GM18867 (cell line): ENCODE measurements at regions not wholly inside any gene's neighbourhood (a gene's known extent, or its start where the extent isn't known, plus 50 kb on each side); places are given as distances from the start of the nearest gene placed in this dataset.
"Not testable (repeated sequence)": the region's sequence is repeated elsewhere in the genome, so short reads cannot be mapped to it uniquely, and the experiment has no call there.

Experiments used
- ATAC-seq: cut with Tn5 transposase; IDR thresholded peaks from one replicate; pipeline ENCODE4 v1.9.1; 2021; ENCODE audit warnings: mild to moderate bottlenecking, moderate library complexity; ENCODE audit not compliant: unreplicated experiment

DNA sequence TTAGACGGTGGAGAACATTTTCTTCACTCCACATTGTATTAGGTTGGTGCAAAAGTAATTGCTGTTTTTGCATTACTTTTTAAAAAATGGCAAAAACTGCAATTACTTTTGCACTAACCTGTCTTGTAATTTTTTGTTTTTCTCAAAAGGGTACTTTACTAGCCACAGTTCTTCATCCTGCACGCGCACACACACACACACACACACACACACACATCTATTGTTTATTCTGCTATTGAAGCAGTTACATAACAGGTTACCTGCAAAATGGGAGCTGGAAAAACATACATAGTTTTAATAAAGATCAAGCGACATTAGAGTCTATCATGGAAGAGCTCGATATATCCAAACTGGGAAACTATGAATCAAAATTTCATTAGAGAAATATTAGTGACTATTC, 235.2 kb downstream of the SIM1 start:
- no peak for ATAC-seq

DNA sequence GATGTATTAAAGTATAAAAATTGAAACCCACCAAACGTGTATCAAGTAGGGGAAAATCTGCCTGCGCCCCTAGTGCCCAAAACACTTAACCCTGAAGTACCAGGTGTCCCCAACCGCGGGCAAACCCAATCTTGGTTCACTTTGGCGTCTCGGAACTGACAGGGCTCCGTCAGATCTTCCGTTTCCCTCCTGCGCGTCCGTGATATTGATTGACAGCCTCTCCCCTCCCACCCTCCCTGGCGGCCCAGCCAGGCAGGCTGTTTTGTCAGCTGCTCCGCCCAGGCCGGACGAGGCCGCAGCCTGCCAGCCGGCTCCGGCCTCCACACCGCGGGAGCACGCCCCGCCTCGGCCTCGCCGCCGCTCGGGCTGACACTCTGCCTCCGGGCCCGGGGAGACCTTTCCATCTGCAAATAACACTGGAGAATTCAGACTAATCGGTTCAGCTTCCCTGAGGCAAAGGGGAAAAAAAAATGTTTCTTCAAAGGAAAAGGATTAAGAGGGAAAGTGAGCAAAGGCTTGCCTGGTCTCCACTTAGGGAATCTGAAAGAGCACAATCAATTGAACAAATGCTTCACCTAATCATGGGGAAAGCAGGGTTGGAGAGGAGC, 234.9 kb upstream of the MCHR2 start:
- peak; percentile 99 for ATAC-seq

DNA sequence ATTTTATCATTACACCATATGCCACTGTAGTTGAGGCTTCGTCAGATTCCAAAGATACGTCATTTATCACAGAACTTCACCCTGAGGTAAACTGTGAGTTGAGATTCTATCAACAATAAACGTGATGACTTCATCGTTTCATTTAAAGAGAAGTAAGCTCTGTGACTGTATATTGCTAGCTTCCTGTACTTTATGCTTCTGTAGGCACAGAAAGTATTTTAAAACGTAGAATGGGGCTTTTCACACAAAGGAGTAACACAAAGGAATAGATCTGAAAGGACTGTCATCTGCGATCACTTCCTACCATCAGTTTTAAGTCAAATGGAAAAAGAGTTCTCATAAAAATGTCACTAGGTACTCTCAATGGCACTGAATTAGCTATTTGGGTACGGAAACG, 234.4 kb upstream of the MCHR2 start:
- ATAC-seq: peak; percentile 15

DNA sequence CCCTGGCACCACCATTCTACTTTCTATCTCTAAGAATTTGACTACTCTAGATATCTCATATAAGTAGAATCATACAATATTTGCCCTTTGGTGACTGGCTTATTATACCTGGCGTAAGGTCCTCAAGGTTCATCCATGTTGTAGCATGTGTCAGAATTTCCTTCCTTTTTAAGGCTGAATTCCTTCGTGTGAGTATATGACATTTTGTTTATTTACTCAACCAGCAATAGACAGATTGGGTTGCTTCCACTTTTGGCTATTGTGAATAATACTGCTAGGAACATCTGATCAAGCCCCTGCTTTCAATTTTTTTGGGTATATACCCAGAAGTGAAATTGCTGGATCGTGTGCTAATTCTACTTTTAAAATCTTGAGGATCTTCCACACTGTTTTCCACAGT, 232.8 kb upstream of the MCHR2 start:
- ATAC-seq: no peak

DNA sequence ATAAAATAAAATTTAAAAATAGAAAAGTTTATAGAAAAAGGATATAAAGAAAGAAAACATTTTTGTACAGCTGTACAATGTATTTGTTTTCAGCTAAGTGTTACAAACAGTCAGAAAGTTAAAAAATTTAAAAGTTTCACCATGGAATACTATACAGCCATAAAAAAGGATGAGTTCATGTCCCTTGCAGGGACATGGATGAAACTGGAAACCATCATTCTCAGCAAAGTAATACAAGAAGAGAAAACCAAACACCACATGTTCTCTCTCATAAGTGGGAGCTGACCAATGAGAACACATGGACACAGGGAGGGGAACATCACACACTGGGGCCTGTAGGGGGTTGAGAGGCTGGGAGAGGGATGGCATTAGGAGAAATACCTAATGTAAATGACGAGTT, 229.9 kb upstream of the MCHR2 start:
- not testable (repeated sequence) for ATAC-seq

DNA sequence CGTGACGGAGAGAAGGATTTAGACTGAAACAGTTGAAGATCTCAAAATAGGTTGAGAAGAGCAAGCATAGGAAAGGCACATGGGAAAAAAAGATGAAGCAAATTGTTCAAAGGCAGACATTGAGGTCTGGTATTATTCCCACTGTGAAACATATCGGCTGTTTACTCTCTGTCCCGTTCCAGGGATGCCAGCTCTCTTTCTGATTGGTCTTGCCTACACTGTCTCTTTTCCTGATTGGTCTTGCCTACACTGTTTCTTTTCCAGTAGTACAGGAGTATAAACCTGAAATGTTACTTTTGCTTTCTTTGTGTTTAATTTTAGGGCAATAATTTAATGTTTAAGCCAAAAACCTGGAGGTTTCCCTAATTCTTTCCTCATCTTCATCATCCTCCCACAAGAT, 226.5 kb upstream of the MCHR2 start:
- no peak for ATAC-seq

DNA sequence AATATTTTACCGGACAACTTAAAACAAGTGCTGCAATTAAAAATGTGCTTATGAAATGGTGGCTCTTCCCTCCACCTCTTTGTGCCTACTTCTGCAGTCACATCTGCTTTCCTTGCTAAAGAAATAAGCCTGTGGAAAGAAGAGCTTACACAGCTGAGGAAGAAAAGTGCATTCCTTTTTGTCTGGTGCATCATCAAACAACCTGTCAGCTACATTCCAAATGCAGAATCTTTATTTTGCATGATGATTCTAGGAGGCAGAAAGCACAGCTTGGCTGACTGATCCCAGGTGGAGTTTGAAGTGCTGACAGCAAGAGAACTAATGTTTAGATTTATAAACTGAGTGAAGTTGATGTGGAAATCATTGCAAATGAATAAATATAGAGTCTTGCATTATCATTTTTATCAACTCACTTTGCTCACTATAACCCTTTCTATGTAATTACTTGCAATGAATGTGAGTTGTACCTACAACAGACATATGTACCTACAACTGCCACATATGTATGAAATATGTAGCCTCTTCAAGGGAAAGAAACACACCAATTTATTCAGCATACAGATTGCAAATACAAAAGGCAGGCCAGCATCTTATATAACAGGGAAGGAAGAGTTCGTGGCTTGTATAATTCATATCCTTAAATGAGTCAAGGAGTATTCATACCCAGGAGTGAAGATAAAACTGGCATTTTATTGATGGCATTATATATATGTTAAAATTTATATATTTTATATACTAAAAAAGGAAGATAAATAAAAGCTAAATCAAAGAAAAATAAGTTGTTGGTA, 223.4 kb upstream of the MCHR2 start:
- no peak for ATAC-seq

DNA sequence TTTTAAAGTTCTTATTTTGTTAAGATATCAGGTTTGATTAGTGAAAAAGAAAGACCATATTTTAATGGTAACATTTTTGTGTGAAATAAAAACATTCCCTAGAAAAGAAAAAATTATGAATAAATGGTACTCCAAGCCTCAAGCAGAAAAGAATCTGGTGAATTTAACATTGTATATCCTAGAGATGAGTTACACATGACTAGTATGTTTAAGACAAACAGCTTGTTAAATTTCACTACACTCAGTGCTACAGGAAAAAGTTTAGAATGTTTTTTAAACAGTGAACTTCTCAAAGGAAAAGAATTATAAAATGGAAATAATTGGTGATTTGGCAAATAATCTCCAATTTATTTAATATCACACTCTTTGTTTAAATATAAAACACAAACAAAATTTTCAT, 222.7 kb upstream of the MCHR2 start:
- no peak for ATAC-seq

DNA sequence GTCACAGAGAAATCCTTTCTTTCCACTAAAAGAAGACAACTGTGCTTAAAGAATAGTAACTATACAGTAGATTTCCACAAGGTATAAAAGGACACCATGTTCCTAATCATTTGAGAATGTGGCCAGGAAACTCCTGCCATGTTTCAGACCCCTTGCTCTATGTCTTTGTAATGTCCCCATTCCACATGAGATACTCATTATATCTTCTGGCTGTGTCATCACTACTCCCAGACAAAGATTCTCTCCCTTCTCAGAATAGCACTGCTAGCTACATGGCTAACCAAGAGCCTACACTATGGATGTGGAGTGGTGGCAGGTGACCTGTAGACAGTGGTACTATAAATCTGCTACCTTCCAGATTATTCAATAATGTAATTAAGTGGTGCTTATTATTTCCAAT, 218.1 kb upstream of the MCHR2 start:
- no peak for ATAC-seq

DNA sequence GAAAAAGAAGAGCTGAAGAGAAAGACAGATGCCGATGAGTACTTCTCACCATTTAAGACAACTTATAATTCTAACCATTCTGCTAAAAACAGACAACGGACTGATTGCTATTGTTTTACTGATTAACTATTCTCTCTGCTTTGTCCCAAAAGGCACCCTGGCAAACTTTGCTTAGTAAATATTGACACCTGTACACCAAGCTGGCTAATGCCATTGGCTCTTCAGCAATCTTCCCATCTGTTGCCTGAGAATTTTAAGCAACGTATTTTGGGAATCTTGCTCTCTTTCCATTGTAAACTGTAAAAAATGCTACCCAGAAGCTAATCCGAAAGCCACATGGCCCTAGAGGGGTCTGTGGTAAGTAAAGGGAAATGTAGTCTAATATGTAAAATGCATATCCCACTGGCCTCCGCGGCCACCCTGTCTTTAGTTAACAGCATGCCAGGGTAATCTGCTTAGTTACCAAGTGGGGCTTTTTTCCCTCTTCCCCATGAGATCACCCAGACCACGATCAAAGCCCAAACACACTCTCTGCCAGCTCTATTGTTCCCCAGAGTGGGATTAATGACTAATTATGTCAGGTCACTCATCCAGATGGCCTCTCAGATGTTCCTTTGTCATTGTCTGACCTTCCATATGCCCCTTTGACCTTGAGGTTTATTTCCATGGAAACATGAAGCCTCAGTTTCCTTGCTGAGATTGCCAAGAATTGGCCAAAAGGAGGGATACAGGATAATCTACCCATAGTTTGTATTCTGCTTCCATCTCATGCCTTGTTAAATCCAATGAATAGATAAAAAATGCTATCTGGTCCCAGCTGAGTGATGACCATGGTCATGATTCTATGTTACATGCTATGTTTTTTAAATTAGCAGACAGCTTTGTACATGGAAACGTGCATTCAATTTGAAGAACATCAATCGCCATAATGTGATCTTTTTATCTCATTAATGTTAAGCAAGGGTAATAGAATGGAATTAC, 216.4 kb upstream of the MCHR2 start:
- ATAC-seq: no peak

DNA sequence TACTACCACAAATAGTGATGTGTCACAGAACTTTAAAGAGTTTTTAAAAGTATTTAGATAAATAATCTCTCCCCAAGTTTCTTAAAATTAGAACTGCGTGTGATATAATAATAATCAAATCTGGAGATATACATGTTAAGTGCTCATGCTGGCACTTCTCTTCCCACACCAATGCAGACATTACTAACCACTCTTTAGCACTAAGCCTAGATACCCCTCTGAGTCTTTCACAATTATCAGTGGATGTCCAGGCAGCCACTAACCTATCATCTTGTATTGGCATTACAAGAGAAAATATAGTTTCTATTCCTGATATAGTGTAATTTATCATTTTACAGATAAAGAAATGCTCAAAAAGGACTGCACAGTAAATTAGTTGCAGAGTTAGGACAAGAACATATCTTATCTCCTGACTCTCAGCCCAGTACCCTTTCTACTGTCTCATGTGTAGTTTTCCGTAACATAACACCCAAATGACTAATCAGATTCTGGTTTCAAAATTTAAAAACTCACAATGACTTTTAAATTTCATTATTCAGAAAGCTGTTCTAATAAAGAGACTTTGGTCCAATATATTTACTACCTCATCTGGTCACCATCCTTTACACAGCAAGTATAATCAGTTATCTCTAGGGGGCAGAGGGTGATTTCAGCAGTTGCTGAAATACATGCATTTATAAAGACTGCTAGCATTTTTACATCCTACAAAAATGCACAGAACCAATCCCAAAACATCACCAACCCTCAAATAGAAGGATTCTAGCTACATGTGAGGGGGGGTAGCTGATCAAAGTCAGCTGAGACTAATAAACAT, 215.5 kb upstream of the MCHR2 start:
- no peak for ATAC-seq

DNA sequence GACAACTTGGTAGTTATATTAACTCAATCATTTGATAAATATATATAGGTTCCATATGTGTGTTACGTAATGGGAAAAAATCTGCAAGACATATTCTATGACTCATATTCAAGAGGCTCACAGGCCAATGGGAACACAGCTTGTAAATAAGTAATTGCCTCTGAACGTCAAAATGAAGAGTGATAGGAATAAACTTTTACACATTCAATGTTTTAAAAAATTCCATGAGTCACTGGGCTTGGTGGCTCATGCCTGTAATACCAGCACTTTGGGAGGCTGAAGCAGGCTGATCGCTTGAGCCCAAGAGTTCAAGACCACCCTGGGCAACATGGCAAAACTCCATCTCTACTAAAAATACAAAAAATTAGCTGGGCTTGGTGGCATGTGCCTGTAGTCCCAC, 209.4 kb upstream of the MCHR2 start:
- no peak for ATAC-seq

DNA sequence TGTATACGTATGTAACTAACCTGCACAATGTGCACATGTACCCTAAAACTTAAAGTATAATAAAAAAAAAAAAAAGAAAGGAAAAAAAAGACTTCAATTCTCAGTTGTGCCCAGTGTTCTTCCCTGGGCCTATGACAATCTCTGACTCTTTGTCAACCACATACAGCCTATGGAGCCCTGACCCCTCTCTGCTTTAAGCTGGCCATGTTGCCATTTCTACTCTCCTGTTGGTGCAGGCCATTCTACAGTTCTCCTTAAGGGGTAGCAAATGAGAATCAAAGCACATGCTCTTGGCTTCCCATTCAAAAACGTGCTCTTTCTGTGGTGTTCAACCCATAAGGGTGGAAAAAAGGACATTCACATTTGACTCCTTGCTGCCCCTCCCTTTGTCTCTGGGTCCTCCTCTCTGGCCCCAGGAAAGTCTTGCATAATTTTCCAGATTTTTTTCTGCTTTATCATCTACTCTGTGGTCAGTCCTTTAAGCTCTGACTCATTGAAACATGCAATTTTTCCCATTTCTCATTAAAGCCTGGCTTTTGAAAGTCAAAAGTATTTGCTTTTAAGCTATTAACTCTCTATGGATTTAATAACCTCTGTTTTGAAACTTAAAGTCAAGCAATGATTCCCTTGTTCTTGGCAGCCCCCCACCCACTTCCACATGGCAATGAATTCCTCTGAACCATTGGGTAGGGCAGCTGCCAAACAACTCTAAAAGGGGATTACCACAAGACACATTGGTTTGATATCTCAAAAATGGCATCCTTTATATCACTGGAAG, 208.6 kb upstream of the MCHR2 start:
- no peak for ATAC-seq

DNA sequence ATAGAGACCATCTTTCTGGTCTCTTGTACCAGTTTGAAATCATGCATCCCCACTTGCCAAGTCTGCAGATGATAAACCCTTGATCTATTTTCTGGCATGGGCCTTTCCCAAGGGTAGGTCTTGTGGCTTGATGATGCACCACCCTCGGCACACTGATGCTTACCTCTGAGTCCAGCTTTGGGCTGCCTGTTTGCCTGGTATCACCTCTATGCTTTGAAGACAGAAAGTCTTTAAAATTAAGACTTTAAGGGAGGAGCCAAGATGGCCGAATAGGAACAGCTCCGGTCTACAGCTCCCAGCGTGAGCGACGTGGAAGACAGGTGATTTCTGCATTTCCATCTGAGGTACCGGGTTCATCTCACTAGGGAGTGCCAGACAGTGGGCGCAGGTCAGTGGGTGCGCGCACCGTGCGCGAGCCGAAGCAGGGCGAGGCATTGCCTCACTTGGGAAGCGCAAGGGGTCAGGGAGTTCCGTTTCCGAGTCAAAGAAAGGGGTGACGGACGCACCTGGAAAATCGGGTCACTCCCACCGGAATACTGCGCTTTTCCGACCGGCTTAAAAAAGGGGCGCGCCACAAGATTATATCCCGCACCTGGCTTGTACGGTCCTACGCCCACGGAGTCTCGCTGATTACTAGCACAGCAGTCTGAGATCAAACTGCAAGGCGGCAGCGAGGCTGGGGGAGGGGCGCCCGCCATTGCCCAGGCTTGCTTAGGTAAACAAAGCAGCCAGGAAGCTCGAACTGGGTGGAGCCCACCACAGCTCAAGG, 202.4 kb upstream of the MCHR2 start:
- ATAC-seq: not testable (repeated sequence)

DNA sequence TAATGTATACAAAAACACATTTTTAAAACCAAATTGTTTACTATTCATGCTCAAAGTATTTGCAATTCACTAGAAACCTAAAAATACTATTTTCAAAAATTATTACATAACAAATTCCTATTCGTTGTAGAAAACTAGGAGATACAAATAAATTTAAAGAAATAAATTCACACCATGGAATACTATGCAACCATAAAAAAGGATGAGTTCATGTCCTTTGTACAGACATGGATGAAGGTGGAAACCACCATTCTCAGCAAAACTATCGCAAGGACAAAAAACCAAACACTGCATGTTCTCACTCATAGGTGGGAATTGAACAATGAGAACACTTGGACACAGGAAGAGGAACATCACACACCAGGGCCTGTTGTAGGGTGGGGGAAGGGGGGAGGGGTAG, 201.2 kb upstream of the MCHR2 start:
- ATAC-seq: not testable (repeated sequence)

DNA sequence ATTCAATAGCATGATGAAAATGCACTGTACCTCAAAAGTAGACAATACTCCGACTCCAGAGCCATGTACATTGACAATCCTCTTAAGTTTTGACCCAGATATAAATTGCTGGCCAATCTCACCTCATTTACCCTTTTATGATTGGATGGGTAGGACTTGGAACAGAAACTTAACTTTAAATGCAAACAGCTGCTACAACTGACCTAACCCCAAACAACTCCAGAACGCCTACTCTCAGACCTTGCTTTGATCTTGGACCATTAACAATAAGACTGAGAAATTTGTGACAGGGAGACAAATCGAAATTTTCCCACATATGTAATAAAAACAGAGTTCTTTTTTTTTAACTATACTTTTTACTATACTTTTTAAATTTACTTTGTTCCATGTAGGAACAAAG, 200.5 kb upstream of the MCHR2 start:
- no peak for ATAC-seq

DNA sequence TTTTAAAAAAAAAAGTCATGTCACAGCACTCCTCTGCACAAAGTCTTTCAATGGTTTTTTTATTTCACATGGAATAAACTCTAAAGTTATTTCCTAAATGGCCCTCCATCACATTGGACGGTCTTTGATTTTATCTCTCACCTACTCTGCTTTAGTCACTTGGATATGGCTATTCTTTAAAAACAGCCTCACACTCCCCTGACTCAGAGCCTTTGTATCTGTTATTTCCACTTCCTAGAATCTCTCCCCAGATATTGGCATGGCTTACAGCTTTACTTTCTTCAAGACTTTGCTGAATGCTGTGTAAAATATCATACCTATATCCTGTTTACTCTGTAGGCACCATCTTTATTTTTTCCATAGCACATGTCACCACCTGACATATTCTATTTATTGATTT, 194.7 kb upstream of the MCHR2 start:
- no peak for ATAC-seq

DNA sequence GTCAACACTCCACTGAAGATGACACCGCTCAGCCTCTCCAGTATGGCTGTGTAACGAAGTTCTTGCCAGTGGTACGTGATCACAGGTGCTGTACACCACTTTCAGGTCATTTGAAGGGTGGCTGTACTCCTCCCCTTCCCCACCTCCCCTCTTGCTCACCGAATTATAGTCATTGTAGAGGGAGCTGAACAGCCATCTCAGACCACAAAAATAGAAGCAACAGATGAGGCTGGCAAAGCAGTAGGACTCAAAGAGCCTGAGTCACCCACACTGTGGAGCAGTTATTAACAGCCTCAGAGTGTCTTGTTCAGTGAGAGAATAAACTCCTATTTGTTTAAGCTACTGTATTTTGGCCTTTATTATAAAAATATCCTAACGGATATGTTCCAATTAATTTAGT, 192.5 kb upstream of the MCHR2 start:
- no peak for ATAC-seq

DNA sequence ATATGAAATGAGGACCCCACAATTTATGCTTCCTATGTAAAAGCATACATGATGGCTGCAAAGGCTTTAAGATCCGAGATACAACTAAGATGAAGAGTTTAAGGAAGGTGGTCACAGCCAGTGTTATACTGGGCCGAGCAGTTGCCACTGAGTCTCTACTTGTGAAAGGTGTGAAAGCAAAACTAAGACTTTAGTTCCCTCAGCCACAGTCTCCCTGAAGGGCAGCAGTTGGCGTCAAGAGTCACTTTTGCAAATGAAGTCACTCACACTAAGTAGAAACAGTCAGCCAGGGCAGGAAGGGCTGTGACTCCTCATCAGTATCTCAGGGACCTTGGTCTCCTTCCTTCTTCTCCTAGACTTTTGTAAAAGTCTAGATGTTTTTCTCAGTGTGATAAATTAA, 191.6 kb upstream of the MCHR2 start:
- ATAC-seq: peak; percentile 100
